Coronary artery (tissue), 2 donors: ENCODE measurements at regions not wholly inside any gene's neighbourhood (a gene's known extent, or its start where the extent isn't known, plus 50 kb on each side); places are given as distances from the start of the nearest gene placed in this dataset.
"Not testable (repeated sequence)": the region's sequence is repeated elsewhere in the genome, so short reads cannot be mapped to it uniquely, and the experiment has no call there.

Experiments used
- DNase-seq: peaks from one replicate; pipeline ENCODE4 v3.0.0-alpha.2; 2017; ENCODE audit warnings: low spot score
- H3K27ac ChIP-seq, 2 donors: fragments of 200-600 bp; sonication (generic); one replicate each; pipeline ENCODE4 v1.5.1; 2016 to 2019
- H3K4me3 ChIP-seq: fragments of 200-600 bp; sonication (generic); 2 replicates; pipeline ENCODE4 v1.5.1; 2016; ENCODE audit warnings: mild to moderate bottlenecking, moderate library complexity
- TF ChIP-seq, protein P1 (sequence below): fragments of 200-600 bp; sonication (generic); IDR thresholded peaks from one replicate; pipeline ENCODE4 v1.5.1; 2019; ENCODE audit warnings: antibody characterized with exemption

DNA sequence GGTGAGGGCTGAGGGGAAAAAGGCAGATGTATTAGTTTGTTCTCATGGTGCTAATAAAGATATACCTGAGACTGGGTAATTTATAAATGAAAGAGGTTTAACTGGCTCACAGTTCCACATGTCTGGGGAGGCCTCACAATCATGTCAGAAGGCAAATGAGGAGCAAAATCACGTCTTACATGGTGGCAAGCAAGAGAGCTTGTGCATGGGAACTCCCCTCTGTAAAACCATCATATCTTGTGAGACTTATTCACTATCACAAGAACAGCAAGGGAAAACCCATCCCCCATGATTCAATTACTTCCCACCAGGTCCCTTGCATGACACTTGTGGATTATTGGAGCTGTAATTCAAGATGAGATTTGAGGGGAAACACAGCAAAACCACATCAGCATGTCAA is 1220.9 kb downstream of the GALC start:
- Histone ChIP-seq H3K27ac (no peak overlapping the region), H3K4me3 (no peak overlapping the region)
- TF ChIP-seq, protein P1, sequence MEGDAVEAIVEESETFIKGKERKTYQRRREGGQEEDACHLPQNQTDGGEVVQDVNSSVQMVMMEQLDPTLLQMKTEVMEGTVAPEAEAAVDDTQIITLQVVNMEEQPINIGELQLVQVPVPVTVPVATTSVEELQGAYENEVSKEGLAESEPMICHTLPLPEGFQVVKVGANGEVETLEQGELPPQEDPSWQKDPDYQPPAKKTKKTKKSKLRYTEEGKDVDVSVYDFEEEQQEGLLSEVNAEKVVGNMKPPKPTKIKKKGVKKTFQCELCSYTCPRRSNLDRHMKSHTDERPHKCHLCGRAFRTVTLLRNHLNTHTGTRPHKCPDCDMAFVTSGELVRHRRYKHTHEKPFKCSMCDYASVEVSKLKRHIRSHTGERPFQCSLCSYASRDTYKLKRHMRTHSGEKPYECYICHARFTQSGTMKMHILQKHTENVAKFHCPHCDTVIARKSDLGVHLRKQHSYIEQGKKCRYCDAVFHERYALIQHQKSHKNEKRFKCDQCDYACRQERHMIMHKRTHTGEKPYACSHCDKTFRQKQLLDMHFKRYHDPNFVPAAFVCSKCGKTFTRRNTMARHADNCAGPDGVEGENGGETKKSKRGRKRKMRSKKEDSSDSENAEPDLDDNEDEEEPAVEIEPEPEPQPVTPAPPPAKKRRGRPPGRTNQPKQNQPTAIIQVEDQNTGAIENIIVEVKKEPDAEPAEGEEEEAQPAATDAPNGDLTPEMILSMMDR: no peak
- DNase-seq: no peak

DNA sequence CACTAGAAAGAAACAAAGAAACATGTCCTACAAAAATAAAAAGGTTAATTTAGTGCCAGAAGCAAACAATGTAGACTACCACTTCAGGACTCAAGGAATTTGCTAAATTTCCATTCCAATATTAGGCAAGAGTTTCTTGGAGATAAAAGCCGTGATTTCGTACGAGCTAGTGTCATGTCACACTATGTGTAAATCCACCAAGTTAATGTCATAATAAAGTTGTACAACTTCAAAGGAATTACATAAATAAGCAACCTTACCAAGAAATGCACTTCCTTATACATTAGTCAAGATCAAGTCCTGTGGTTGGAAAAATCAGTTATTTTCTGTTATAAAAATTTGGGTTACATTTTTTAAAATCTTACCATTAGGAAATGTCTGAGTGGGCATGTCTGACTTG is 1222.8 kb downstream of the GALC start:
- no peak overlapping the region for H3K27ac ChIP-seq
- no peak for DNase-seq
- TF ChIP-seq, protein P1: no peak
- H3K4me3 ChIP-seq: no peak overlapping the region

DNA sequence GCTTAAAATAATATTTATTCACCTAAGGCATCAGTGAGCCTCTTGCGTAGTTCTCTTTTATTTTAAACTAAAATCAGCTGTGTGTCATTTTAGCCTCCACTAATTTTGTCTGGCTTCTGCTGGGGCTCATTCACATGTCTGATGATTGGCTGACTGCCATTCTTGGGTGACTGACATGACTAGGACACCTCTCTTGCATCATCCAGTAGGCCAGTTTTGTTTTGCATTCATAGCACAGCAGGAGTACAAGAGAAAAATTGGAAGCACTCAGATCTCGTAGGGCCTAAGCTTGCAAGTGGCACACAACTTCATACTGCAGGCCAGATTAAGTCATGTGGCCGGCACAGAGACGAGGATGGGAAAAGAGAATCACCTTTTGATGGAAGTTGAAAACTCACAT is 1226.5 kb downstream of the GALC start:
- no peak for DNase-seq
- H3K27ac ChIP-seq: no peak overlapping the region
- no peak overlapping the region for H3K4me3 ChIP-seq
- TF ChIP-seq, protein P1: no peak

DNA sequence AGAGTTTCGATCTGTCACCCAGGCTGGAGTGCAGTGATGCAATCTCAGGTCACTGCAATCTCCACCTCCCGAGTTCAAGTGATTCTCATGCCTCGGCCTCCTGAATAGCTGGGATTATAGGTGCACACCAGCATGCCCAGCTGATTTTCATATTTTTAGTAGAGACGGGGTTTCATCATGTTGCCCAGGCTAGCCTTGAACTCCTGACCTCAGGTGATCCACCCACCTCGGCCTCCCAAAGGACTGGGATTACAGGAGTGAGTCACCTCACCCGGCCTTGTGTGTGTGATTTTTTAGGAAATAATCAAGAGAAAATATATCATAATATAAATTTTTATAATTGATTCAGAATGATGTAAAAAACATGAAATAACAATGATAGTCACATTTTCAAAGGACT is 1231.4 kb downstream of the GALC start:
- TF ChIP-seq, protein P1: no peak
- no peak for DNase-seq
- Histone ChIP-seq H3K4me3 (no peak overlapping the region), H3K27ac (no peak overlapping the region)

DNA sequence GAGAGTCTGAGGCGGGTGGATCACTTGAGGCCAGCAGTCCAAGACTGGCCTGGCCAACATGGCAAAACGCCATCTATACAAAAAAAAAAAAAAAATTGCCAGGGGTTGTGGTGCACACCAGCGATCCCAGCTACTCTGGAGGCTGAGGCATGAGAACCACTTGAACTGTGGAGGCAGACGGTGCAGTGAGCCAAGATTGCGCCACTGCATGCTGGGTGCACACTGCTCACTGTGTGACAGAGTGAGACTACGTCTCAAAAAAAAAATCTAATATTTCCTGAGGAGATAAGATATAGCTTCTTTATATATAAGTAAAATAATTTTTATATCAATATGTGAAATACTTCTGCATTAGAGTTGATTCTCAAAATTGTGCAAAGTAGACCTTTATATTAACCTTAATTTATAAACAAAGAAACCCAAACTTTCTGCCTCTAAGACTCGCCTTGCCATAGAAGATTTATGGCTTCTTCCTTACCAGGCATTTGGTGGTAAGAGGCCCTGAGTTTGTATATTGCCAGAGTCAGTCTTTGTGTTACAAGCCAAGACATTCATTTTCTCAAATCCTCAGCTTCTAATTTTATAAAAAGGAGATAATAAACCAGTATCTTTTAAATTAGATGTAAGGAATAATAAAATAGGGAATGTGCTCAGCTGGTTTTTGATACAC is 1226.7 kb downstream of the FLRT2 start:
- no peak for DNase-seq
- Histone ChIP-seq H3K4me3 (no peak overlapping the region), H3K27ac (no peak overlapping the region)
- TF ChIP-seq, protein P1: no peak

DNA sequence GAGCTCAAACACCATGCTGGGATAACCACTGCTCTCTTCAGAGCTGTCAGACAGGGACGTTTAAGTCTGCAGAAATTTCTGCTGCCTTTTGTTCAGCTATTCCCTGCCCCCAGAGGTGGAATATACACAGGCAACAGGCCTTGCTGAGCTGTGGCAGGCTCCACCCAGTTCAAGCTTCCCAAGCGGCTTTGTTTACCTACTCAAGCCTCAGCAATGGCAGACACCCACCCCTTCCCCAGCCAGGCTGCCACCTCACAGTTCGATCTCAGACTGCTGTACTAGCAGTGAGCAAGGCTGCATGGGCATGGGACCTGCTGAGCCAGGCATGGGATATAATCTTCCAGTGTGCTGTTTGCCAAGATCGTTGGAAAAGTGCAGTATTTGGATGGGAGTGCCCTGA is 1220.5 kb downstream of the FLRT2 start:
- H3K4me3 ChIP-seq, DNase-seq, H3K27ac ChIP-seq: not testable (repeated sequence)

DNA sequence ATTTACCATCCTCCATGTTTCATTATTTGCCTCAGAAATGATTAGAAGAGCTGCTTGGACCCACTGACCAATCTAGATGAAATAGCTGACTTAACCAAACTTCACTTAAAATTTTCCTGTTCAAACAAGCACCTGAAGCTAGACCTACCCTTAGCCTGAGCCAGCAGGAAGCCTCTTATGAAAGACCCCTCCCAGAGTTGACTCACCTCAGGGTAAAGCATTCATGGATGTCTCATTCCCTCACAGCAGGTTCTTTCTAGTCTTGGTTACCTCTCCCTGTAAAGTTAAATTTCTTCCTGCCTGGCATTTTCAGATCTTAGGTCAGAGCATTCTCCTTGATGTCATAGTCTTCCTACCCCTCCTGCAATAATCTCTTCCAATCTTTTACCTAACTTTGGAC is 1209.8 kb downstream of the FLRT2 start:
- H3K4me3 ChIP-seq: no peak overlapping the region
- TF ChIP-seq, protein P1: no peak
- no peak overlapping the region for H3K27ac ChIP-seq
- DNase-seq: no peak

DNA sequence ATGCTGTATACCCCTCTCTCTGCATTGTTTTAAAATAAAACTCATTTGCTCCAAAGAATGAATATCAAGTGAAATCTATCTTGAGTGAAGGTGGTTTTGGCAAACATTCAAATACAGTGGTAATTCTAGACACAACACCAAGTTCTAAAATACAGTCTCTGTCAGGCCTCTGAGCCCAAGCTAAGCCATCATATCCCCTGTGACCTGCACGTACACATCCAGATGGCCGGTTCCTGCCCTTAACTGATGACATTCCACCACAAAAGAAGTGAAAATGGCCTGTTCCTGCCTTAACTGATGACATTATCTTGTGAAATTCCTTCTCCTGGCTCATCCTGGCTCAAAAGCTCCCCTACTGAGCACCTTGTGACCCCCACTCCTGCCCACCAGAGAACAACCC is 1201.5 kb downstream of the FLRT2 start:
- not testable (repeated sequence) for DNase-seq, H3K4me3 ChIP-seq, H3K27ac ChIP-seq
